Hypothalamus (tissue), 51 donors: ENCODE measurements at regions not wholly inside any gene's neighbourhood (a gene's known extent, or its start where the extent isn't known, plus 50 kb on each side); places are given as distances from the start of the nearest gene placed in this dataset.
"Not testable (repeated sequence)": the region's sequence is repeated elsewhere in the genome, so short reads cannot be mapped to it uniquely, and the experiment has no call there.

Experiments used
- DNase-seq, 51 donors: peaks; one replicate each; lab custom pipeline; 2025; lab: John Stamatoyannopoulos, UW

DNA sequence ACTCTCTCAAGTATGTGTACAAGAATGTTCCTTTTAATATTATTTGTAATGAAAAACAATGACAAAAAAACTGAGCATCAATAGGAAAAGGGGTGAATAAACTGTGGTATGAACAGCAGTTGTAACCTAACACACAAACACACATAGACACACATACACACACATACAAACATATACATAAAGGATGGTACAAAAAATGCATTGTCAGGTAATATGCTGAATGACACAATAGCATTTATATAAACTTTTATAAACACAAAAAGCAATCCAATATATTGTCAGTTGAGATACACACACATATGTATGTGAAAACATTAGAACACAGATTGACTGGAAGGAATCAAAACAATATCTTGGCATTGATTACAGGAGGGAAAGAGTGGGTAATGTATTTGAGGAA is 227.0 kb upstream of the ISL1 start:
- no peak for DNase-seq

- DNase-seq = no peak
Observed at GRCh38 chr5:51156838-51157237, 226.4 kb upstream of the ISL1 start.

DNA sequence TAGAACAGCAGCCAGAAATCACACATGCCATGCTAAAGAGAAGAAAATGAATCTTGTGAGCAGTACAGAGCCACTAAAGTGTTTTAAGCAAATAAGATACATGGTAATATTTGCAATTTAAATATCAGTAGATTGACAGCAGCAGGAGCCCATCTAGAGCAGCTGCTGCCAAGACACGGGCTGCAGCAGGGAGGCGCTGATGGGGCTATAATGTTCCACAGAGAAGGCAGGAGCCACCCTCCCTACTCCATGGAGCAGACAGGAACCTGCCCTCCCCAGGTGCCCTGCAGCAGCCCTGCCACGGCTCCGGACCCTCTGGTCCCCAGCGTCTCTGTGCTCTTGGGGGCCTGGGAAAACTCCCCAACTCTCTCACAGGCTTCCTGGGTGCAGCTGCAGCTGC is 224.1 kb upstream of the ISL1 start:
- no peak for DNase-seq

- DNase-seq = no peak
Observed at GRCh38 chr5:51159606-51160005, 223.6 kb upstream of the ISL1 start.

GRCh38 chr5:51162245-51162644 is 221.0 kb upstream of the ISL1 start:
- DNase-seq = no peak

GRCh38 chr5:51165621-51166020 is 217.6 kb upstream of the ISL1 start:
- DNase-seq = not testable (repeated sequence)

DNA sequence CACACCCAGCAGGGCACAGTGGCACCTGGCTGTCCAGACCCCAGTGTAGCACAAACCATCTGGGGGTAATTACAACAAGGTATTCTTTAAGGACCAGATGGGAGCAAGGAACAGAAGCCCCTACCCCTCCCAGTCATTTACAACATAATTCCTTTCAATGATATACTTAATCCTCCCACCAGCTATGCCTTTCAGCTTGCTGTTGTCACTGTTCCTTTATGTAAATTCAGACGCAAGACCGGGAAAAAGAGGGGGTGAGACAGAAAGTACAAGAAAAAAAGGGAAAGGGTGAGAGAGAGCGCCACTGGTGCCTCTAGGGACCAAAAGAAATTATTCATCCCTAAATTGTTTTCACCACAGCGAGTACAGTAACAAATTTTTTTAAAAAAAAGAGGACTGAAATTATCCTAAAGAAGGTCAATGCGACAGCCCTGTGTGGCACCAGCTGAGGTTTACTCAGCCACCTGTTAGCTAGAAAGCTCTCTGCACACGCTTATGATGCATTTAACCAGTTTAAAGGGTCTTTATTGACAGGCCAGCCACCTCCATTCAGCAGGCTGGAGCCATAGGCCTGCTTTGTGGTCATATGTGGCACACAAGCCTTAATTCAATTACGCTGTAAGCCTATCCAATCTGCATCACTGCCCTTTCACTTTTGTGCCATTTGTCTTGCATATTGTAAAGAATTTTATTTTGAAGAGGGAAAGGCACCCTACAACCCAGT is 210.2 kb upstream of the ISL1 start:
- no peak for DNase-seq

DNA sequence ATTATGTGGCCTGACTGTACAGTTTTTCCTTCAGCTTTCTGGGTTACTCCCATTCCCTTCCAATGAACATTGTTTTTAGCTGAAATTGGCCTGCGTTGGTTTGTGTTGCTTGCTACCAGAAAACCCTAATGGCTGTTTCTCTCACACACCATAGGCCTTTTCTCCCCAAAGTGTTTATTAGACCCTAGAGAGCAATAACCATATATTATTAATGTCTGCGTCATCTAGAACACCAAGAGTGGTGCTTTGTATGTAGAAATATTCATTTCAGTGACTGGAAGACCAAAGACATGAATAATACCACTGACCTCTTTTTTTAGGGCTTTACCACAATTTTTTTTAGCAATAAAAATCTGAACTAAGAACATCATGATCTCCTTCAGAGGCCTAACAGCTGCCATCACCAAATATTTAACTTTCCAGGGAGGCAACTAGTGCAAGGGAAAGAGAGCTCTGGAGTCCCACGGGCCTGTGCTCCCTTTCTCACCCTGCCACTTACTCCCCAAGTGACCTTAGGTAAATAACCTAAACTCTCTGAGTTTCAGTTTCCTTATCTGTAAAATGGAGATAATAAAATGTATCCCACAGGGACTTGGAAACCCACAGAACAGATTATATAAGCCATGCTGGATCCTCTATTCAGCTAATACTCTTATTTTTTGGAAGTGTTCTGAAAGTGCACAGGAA is 201.9 kb upstream of the ISL1 start:
- no peak for DNase-seq

GRCh38 chr5:51185850-51186329 is 197.4 kb upstream of the ISL1 start:
- no peak for DNase-seq

DNA sequence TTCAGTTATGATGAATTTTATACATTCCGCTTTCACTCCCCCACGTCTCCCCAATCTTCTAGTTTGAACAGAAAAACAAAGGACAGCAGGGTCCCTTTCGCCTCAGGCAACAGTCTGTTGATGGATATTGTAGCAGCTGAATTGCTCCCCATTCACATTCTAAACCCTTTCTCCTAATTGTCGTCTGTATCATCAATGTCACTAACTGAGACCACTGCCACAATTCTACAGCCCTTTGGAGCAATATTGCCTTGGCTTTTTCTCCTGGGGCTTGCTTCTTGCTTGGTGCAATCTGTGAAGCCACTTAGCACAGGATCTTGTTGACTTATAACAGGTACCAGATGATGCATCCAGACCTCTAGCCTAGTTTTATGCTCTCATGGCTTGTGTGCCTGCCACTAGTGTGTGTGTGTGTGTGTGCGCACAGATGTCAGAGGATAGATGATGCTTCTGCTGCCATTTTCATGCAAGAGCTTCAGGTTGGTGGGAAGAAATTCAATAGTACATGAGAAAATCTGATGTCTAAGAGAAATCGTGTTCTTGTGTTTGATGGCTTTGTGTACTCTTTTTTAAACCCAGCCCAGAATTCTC is 195.2 kb upstream of the ISL1 start:
- DNase-seq = no peak

DNA sequence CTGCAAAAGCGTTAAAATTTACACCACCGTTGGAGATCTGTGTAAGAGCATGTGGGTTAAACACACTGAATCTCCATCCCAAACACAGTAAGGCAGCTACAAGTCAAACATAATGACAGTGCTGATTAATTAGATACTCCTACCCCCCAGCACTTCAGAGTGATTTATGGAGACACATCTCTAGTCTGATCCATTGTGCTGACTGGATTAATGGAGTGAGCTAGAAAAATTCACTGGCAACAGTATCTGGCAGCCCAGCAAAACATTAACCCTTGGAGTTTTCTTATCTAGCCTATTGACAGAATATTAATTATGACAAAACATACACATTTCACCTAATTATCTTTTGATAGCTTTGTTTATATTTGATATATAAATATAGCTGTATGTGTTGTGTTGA is 188.6 kb upstream of the ISL1 start:
- DNase-seq = no peak

GRCh38 chr5:51201024-51201423 is 182.2 kb upstream of the ISL1 start:
- DNase-seq = no peak

- DNase-seq = no peak
Observed at GRCh38 chr5:51201708-51202107, 181.5 kb upstream of the ISL1 start.

DNA sequence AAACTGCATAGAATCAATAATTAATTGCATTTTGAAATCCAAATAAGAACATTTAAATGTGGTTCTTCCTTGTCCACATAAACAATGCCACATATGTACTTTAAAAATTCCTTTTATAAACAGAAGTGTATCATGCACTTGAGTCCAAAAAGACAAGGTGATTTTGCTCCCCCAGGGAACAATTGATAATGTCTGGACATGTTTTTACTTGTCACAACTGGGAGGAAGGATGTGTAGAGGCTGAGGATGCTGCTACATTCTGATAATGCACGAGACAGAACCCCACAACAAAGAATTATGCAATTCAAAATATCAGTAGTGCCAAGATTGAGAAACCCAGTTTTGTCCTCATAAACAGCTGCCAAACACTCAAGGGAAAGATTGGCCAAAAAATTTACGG is 181.1 kb upstream of the ISL1 start:
- DNase-seq = no peak

- no peak for DNase-seq
Observed at GRCh38 chr5:51203598-51203997, 179.7 kb upstream of the ISL1 start.

- DNase-seq = no peak
Observed at GRCh38 chr5:51208296-51208695, 175.0 kb upstream of the ISL1 start.

GRCh38 chr5:51214746-51215145 is 168.5 kb upstream of the ISL1 start:
- peak in 1 of 51 donors; percentile 6 for DNase-seq

DNA sequence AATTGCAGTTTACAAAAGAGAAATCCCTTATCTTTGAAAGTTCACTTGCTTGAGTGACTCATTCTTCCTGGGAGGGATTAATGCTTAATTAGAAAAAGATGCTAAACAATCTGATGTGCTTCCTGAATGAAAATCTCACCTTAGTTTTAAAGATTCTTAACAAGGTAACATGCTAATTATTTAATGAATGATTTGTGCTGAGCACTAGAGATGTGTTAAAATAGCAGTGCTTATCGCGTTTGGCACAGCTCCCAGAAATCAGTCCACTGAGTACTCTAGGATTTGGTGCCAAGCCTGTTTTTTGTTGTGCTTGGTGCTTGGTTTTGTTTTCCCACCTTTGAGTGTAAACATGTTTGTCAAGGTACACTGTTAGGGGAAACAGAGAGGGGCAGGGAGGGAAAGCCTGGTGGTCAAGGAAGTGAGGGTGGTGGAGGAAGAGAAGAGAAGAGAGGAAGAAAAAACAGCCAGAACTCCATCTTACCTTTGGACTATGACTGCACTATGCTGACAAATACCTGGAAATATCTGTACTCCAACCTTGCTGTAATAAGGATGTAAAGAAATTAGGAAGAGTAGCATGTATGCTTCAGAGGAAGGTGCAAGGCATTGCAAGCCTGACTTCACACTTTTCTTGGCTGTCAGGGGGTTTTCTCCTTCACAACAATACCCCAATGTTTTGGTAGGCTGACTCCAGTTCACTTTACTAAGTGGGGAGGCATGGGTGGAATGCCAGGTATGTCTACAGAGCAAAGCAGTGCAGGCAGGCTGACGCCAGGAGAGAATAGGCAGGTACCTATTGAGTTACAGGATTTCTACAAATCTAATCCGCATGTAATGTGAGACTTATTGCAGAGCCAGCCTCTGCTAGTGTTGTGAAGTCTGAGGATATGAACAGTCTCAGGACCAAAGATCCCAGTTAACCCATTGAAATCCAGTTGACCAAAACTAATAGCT is 157.2 kb upstream of the ISL1 start:
- DNase-seq = no peak

DNA sequence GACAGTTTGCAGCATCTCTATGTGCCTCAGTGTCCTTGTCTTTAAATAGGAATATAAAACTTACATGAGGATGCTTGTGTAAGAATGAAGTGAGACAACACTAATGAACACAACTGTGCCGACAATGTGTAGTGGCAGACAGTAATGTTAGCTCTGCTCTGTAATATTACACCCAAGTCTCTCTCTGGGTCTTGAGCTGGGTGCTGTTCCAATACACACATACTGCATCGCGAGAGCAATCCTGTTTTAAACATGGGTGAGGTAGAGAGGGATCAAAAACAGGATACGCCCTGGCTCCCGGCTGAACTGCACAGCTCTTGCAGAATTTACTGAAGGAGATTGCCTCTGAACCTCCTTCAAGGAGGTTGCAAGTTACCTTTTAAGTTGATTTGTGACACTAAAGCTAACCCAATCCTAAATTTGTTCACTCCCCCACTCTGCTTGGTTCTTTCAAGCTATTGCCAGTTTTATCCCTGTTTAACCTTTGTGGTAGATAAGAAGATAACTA is 155.2 kb upstream of the ISL1 start:
- DNase-seq = no peak

GRCh38 chr5:51230336-51230735 is 152.9 kb upstream of the ISL1 start:
- no peak for DNase-seq

DNA sequence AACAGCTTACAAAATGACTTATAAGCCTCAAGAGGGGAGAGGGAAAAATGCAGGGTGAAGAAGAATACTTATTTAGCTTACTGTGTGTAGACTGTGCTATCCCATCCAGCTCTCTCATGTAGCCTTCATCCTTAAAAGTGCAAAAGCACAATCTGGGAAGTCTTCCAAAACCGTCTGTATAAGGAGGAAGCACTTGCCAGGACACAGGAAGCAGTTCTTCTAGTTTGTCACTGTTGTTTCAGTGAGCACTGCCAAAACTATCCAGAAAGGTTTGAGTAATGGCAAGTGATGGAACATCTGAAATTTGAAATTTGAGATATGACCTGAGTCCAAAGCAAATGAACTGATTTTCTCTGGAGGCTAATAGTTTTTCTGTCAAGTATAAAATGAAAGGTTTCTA is 140.8 kb upstream of the ISL1 start:
- DNase-seq = no peak
